CD14-positive monocyte (primary cell): ENCODE measurements at regions not wholly inside any gene's neighbourhood (a gene's known extent, or its start where the extent isn't known, plus 50 kb on each side); places are given as distances from the start of the nearest gene placed in this dataset.

ENCODE experiments used
- DNase-seq, 3 donors: peaks; one replicate each; pipeline ENCODE4 v3.0.0-alpha.2; 2011 to 2022
- H2AFZ ChIP-seq: 2 replicates; pipeline ENCODE4 v1.6.0; 2012; ENCODE audit warnings: mild to moderate bottlenecking, low read depth, low read length, inconsistent platforms; ENCODE audit not compliant: insufficient read depth, poor library complexity, severe bottlenecking
- H3K27ac ChIP-seq, 2 donors: 1 replicate in 1 of 2; 2 replicates in 1 of 2; pipeline ENCODE4 v1.5.1; 2012 to 2013; ENCODE audit warnings: low read length in 2 of 2, control low read depth in 1 of 2, inconsistent platforms in 1 of 2, low read depth in 1 of 2, mild to moderate bottlenecking in 1 of 2
- H3K27me3 ChIP-seq, 2 donors: one replicate each; pipeline versions ENCODE4 v1.6.0 to v1.6.1; 2011 to 2013; ENCODE audit warnings: low read length in 2 of 2; ENCODE audit not compliant: control insufficient read depth in 2 of 2, insufficient read depth in 2 of 2
- H3K36me3 ChIP-seq, 2 donors: replicated peaks in 1 of 2; 1 replicate in 1 of 2; 2 replicates in 1 of 2; pipeline versions ENCODE4 v1.5.1 to v1.6.1; 2012 to 2013; ENCODE audit warnings: low read length in 2 of 2, control low read depth in 1 of 2, inconsistent platforms in 1 of 2, mild to moderate bottlenecking in 1 of 2; ENCODE audit not compliant: insufficient read depth in 2 of 2, control insufficient read depth in 1 of 2
- H3K4me1 ChIP-seq, 2 donors: 1 replicate in 1 of 2; 2 replicates in 1 of 2; pipeline versions ENCODE4 v1.5.1 to v1.6.1; 2012 to 2013; ENCODE audit warnings: low read length in 2 of 2, control low read depth in 1 of 2, inconsistent platforms in 1 of 2, mild to moderate bottlenecking in 1 of 2, moderate library complexity in 1 of 2; ENCODE audit not compliant: insufficient read depth in 2 of 2, control insufficient read depth in 1 of 2
- H3K4me2 ChIP-seq: replicated peaks from 2 replicates; pipeline ENCODE3; 2012; ENCODE audit warnings: low read length, moderate library complexity, mild to moderate bottlenecking; ENCODE audit not compliant: poor library complexity, severe bottlenecking; ENCODE audit errors: extremely low read depth
- H3K4me3 ChIP-seq, 3 experiments: fragments of 200-600 bp in 1 of 3; sonication (generic) in 1 of 3; replicated peaks in 1 of 3; 1 replicate in 2 of 3; 2 replicates in 1 of 3; pipeline ENCODE4 v1.5.1; 2011 to 2013; ENCODE audit warnings: low read length in 3 of 3, mild to moderate bottlenecking in 3 of 3, control low read depth in 2 of 3, low read depth in 2 of 3, inconsistent platforms in 1 of 3, moderate library complexity in 1 of 3
- H3K79me2 ChIP-seq: 2 replicates; pipeline ENCODE4 v1.6.0; 2012; ENCODE audit warnings: mild to moderate bottlenecking, control low read depth, inconsistent platforms, low read length, moderate library complexity; ENCODE audit not compliant: insufficient read depth
- H3K9ac ChIP-seq: 2 replicates; pipeline ENCODE4 v1.6.0; 2017; ENCODE audit warnings: low read length, mild to moderate bottlenecking; ENCODE audit not compliant: insufficient read depth, poor library complexity, severe bottlenecking
- H3K9me3 ChIP-seq, 2 donors: replicated peaks in 1 of 2; 1 replicate in 1 of 2; 2 replicates in 1 of 2; pipeline versions ENCODE4 v1.5.1 to v1.6.1; 2012 to 2013; ENCODE audit warnings: low read length in 2 of 2, control low read depth in 1 of 2; ENCODE audit not compliant: control insufficient read depth in 1 of 2, insufficient read depth in 1 of 2
- H4K20me1 ChIP-seq: 2 replicates; pipeline ENCODE4 v1.6.0; 2012; ENCODE audit warnings: mild to moderate bottlenecking, low read length, control low read depth, moderate library complexity; ENCODE audit not compliant: insufficient read depth
- H3K27ac Mint-ChIP-seq, 7 donors: one replicate each; pipeline ENCODE4 v1.8.0; 2020; ENCODE audit warnings: mild to moderate bottlenecking in 7 of 7, mixed read lengths in 7 of 7, moderate library complexity in 6 of 7, inconsistent platforms in 2 of 7
- H3K27me3 Mint-ChIP-seq, 3 donors: one replicate each; pipeline ENCODE4 v1.8.0; 2021 to 2022; ENCODE audit warnings: low read depth in 3 of 3, mild to moderate bottlenecking in 3 of 3, mixed read lengths in 3 of 3, moderate library complexity in 3 of 3, inconsistent platforms in 1 of 3
- H3K36me3 Mint-ChIP-seq, 2 donors: one replicate each; pipeline ENCODE4 v1.8.0; 2020; ENCODE audit warnings: mixed read lengths in 2 of 2, inconsistent platforms in 1 of 2, mild to moderate bottlenecking in 1 of 2
- H3K4me1 Mint-ChIP-seq: one replicate; pipeline ENCODE4 v1.8.0; 2020; ENCODE audit warnings: mild to moderate bottlenecking, mixed read lengths
- H3K4me3 Mint-ChIP-seq, 2 donors: one replicate each; pipeline ENCODE4 v1.8.0; 2020; ENCODE audit warnings: mild to moderate bottlenecking in 2 of 2, mixed read lengths in 2 of 2, moderate library complexity in 1 of 2
- H3K9me3 Mint-ChIP-seq, 7 donors: one replicate each; pipeline ENCODE4 v1.8.0; 2020 to 2022; ENCODE audit warnings: mixed read lengths in 7 of 7, mild to moderate bottlenecking in 6 of 7, moderate library complexity in 6 of 7, inconsistent platforms in 2 of 7
- CTCF ChIP-seq: fragments of 200-600 bp; IDR thresholded peaks from one replicate; pipeline ENCODE4 v1.8.0; 2022; ENCODE audit warnings: antibody characterized with exemption, mild to moderate bottlenecking
- WGBS: methylation state at CpG from one replicate; pipeline ENCODE4 v1.1.5; 2013; ENCODE audit warnings: missing lambda C conversion rate; ENCODE audit not compliant: insufficient coverage; 5-methylcytosine and 5-hydroxymethylcytosine counted together
- intact Hi-C, 2 donors: fragments of 100-400 bp; cut with micrococcal nuclease; formaldehyde crosslinking; loops; one replicate each; pipeline versions ENCODE4 v1.15.0 to v1.15.1; 2023

- no peaks in the 10 kb centered on the region for H3K36me3 Mint-ChIP-seq
- Histone ChIP-seq H4K20me1 (no peaks in the 10 kb centered on the region), H3K4me1 (peaks cover 0 to 11% of the 10 kb centered on the region in 2 donors), H3K27me3 (no peaks in the 10 kb centered on the region), H3K27ac (no peak overlapping the region), H3K36me3 (no peaks in the 10 kb centered on the region), H3K4me3 (no peak overlapping the region), H3K4me2 (no peak overlapping the region), H3K9ac (no peak overlapping the region), H2AFZ (no peak overlapping the region), H3K79me2 (no peaks in the 10 kb centered on the region), H3K9me3 (no peaks in the 10 kb centered on the region)
- no peak for TF ChIP-seq CTCF
- 94% methylated on average over 2 of the region's 5 CpGs for WGBS
- intact Hi-C loops: no loop called here
- H3K4me3 Mint-ChIP-seq: no peak overlapping the region
- peaks cover 17% of the 10 kb centered on the region for H3K4me1 Mint-ChIP-seq
- no peak for DNase-seq
- peaks cover 0 to under 1% (median 0%) of the 10 kb centered on the region in 7 donors for H3K9me3 Mint-ChIP-seq
- peaks cover 2 to 11% (median 3%) of the 10 kb centered on the region in 3 donors for H3K27me3 Mint-ChIP-seq
- no peak overlapping the region for H3K27ac Mint-ChIP-seq
Observed at GRCh38 chr15:70286113-70286806, 188.5 kb upstream of the TLE3 start.

- peaks cover 0 to 8% of the 10 kb centered on the region in 2 donors for H3K4me1 ChIP-seq
- no peak overlapping the region for H3K4me2 ChIP-seq
- no peak for TF ChIP-seq CTCF
- no peak overlapping the region for H2AFZ ChIP-seq
- H3K36me3 ChIP-seq: no peaks in the 10 kb centered on the region
- H3K4me1 Mint-ChIP-seq: peaks cover 11% of the 10 kb centered on the region
- H3K27me3 ChIP-seq: no peaks in the 10 kb centered on the region
- no peak overlapping the region for H3K9ac ChIP-seq
- H3K9me3 ChIP-seq: no peaks in the 10 kb centered on the region
- no peak overlapping the region for H3K4me3 Mint-ChIP-seq
- H3K27me3 Mint-ChIP-seq: peaks cover 2 to 9% (median 4%) of the 10 kb centered on the region in 3 donors
- no peaks in the 10 kb centered on the region for H3K36me3 Mint-ChIP-seq
- intact Hi-C loops: no loop called here
- WGBS: 67% methylated on average over 3 of the region's 9 CpGs
- H3K27ac ChIP-seq: no peak overlapping the region
- H3K79me2 ChIP-seq: no peaks in the 10 kb centered on the region
- peak; percentile 77 to 85 (median 78) for DNase-seq
- no peak overlapping the region for H3K4me3 ChIP-seq
- H4K20me1 ChIP-seq: no peaks in the 10 kb centered on the region
- H3K9me3 Mint-ChIP-seq: no peaks in the 10 kb centered on the region
- peak overlapping the region in 1 of 7 donors; percentile 33 for H3K27ac Mint-ChIP-seq
Observed at GRCh38 chr15:70284438-70285214, 186.9 kb upstream of the TLE3 start.
